Neural crest cell (in vitro differentiated cells): ENCODE measurements at regions not wholly inside any gene's neighbourhood (a gene's known extent, or its start where the extent isn't known, plus 50 kb on each side); places are given as distances from the start of the nearest gene placed in this dataset.

Experiments
- DNase-seq: peaks from one replicate; pipeline ENCODE4 v3.0.0; 2021; ENCODE audit warnings: low read depth, mixed read lengths, low spot score
- H3K27ac Mint-ChIP-seq: one replicate; pipeline ENCODE4 v1.8.0; 2021; ENCODE audit warnings: mild to moderate bottlenecking, mixed read lengths; ENCODE audit not compliant: unreplicated experiment
- H3K27me3 Mint-ChIP-seq: 2 replicates; pipeline ENCODE4 v1.8.0; 2021; ENCODE audit warnings: low read depth, mild to moderate bottlenecking, mixed read lengths
- H3K36me3 Mint-ChIP-seq: 2 replicates; pipeline ENCODE4 v1.8.0; 2021; ENCODE audit warnings: low read depth, mild to moderate bottlenecking, mixed read lengths
- H3K4me1 Mint-ChIP-seq: 2 replicates; pipeline ENCODE4 v1.8.0; 2021; ENCODE audit warnings: mixed read lengths
- H3K4me3 Mint-ChIP-seq: one replicate; pipeline ENCODE4 v1.8.0; 2021; ENCODE audit warnings: mild to moderate bottlenecking, mixed read lengths
- H3K9me3 Mint-ChIP-seq: 2 replicates; pipeline ENCODE4 v1.8.0; 2021; ENCODE audit warnings: mixed read lengths
- CTCF ChIP-seq: fragments of 200-600 bp; sonication (generic); conservative IDR thresholded peaks from 2 replicates; pipeline ENCODE4 v1.5.0; 2021; ENCODE audit warnings: antibody characterized with exemption, mild to moderate bottlenecking

- Mint-ChIP-seq H3K27ac (no peak overlapping the region), H3K4me3 (no peak overlapping the region), H3K27me3 (no peaks in the 10 kb centered on the region), H3K36me3 (no peaks in the 10 kb centered on the region), H3K9me3 (peaks cover 5% of the 10 kb centered on the region), H3K4me1 (peaks cover 33% of the 10 kb centered on the region)
- no peak for DNase-seq
- no peak for TF ChIP-seq CTCF
Measured at GRCh38 chr13:96900986-96901385, 93.3 kb downstream of the OXGR1 start.

DNA sequence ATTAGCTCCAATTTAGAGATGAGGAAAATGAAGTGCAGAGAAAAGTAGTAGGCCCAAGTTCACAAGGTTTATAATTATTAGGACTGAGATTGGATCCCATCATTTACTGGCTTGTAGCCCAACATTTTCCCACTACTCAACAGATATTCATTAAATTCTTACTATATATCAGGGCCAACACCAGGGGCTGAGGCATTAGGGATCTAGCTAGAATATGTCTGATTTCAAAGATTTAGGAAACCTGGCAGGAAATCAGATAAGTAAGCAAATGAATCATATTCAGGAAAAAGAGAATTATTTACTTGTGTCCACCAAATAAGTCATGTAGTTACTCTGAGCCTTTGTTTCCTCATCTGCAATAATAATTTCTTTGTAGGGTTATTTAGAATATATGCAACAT is 94.3 kb downstream of the OXGR1 start:
- Mint-ChIP-seq H3K4me1 (peaks cover 33% of the 10 kb centered on the region), H3K27ac (no peak overlapping the region), H3K4me3 (no peak overlapping the region), H3K9me3 (peaks cover 8% of the 10 kb centered on the region), H3K36me3 (peaks cover 2% of the 10 kb centered on the region), H3K27me3 (no peaks in the 10 kb centered on the region)
- no peak for DNase-seq
- no peak for TF ChIP-seq CTCF

- H3K27me3 Mint-ChIP-seq: no peaks in the 10 kb centered on the region
- H3K27ac Mint-ChIP-seq: peak overlapping the region; percentile 92
- DNase-seq: no peak
- peaks cover 6% of the 10 kb centered on the region for H3K36me3 Mint-ChIP-seq
- H3K9me3 Mint-ChIP-seq: peaks cover 14% of the 10 kb centered on the region
- peaks cover 33% of the 10 kb centered on the region for H3K4me1 Mint-ChIP-seq
- H3K4me3 Mint-ChIP-seq: peak overlapping the region; percentile 52
- no peak for TF ChIP-seq CTCF
Measured at GRCh38 chr13:96898646-96899254, 95.5 kb downstream of the OXGR1 start.

- peaks cover 6% of the 10 kb centered on the region for H3K36me3 Mint-ChIP-seq
- no peak for TF ChIP-seq CTCF
- H3K27ac Mint-ChIP-seq: no peak overlapping the region
Measured at GRCh38 chr13:96898212-96898611, 96.1 kb downstream of the OXGR1 start.

More at GRCh38 chr13:96898212-96898611, 96.1 kb downstream of the OXGR1 start:
- Mint-ChIP-seq H3K27me3 (no peaks in the 10 kb centered on the region), H3K9me3 (peaks cover 14% of the 10 kb centered on the region), H3K4me3 (no peak overlapping the region), H3K4me1 (peaks cover 36% of the 10 kb centered on the region)
- no peak for DNase-seq
